ENCODE measurements at regions not wholly inside any gene's neighbourhood (a gene's known extent, or its start where the extent isn't known, plus 50 kb on each side); places are given as distances from the start of the nearest gene placed in this dataset.

DNA sequence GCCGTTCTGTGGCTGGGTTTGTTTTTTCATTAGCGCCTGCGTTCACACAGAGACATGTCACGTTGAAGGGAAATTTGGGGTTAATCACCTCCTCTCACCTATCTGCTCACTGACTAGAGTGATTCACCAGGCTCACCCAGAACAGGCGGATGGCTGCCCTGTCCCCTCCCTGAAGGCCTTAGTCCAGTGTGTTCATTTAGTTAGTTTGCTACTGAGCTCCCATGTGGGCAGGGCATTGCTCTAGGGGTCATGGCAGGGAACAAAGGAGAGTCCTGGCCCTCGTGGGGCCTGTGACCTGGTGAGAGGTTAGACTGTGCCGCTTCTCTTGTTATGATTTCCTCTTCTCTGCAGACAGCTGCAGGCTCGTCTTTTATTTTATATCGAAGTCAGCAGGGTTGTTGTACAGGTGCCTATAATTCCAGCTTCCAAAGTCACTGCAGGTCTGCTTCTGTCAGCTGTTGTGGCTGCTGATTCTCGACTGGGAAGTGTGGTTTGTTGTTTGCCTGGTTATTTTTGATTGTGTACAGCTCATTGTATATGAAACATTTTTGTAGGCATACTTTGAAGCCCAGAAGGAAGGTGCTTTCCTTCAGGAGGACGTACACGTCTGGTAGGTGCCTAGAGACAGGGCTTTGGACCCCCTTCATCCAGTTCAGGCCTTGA is 73.4 kb upstream of the GSE1 start:
- no peak overlapping the region for H3K4me3 ChIP-seq (ENCODE audit: low read depth, low read length)
- DNase-seq (ENCODE audit: low read depth), result no peak

DNA sequence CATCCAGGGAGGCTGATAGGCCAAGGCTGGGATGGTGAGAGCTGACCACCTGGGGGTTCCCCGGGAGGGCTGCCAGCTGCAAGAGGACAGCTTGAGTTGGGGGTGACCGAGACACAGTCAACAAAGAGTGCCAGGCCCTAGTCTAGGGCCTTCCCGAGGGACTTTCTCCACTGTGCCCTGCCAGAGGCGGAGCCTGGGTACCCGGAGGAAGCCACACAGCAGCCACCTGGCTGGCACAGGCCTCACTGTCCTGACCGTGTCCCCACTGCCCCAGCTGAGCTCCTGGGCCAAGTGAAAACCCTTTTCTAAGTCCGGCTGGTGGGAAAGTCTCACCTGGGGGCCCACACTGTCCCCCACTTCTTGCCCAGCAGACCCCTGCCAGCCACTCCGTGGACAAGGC is 71.9 kb upstream of the GSE1 start:
- no peak for DNase-seq (ENCODE audit: low read depth)
- no peak overlapping the region for H3K4me3 ChIP-seq (ENCODE audit: low read depth, low read length)

DNA sequence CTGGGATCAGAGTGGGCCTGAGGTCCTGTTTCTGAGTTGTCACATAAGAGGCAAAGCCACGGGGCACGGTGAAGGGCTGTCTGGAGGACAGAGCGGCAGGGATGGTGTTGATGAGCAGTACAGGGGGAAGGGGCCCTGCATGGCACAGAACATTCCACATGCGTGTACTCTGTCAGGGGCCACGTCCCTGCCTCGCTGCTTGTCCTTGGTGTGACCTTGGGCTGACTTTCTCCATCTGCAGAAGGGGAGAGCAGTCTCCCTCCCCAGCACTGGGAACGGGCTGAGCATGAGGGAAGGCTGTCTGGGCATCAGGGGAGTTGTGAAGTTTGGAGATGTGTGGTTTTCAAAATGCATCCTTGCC is 71.5 kb upstream of the GSE1 start:
- no peak overlapping the region for H3K4me3 ChIP-seq (ENCODE audit: low read depth, low read length)
- DNase-seq (ENCODE audit: low read depth), result no peak

DNA sequence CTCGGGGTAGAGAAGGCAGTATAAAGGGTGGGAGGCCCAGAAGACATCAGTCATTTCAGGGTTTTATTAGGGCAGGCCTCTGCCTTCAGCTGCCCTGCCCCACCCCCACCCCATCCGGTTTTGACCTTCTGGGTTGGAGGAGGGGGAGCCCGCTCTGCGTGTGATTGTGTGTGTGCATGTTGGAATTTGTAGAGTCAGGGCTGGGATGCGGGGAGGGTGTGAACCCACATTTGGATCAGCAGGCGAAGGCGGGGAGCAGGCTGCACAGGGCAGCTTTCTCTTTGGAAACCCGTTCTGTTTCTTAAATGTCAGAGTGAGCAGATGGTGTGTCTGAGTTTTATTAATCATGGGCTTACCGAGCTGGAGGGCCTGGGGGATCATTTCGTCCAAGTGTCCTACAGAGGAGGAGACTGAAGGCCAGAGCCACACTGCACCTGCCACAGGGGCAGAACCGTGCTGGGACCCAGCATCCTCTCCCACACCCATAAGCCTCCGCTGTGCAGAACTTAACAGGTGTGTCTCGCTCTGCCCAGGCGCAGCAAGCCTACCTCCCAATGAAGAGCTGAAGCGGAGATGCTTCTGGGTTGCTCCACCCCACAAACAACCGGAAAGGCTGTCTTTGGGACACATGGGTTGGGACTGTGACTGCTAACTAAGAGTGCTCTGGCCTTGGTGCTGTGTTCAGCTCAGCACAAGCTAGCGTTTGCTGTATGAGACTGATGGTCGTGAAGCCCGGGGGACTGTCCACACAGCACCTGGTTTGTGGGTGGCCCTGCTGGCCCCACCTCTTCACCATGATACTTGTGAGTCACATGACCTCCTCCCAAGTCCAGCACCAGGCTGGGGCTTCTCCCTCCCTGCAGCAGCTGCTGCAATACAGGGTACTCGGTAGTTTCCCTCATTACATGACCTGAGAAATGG is 70.9 kb upstream of the GSE1 start:
- no peak overlapping the region for H3K4me3 ChIP-seq (ENCODE audit: low read depth, low read length)
- no peak for DNase-seq (ENCODE audit: low read depth)

DNA sequence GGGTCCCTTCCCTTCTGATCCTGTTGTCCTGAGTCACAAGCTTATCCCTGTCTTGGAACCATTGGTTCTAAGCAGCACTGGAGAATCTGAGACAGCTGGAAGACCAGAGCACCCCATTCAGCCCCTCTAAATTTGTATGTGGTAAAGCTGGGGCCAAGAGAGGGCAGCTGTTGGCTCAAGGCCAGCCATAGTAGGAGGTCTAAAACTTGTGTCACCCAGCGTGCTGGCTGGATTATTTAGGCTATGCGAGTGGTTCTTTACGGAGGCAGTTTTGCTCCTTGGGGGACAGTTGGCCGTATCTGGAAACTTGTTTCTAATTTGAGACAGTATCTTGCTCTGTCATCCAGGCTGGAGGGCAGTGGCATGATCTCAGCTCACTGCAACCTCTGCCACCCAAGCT is 69.6 kb upstream of the GSE1 start:
- no peak for DNase-seq (ENCODE audit: low read depth)
- H3K4me3 ChIP-seq (ENCODE audit: low read depth, low read length), result no peak overlapping the region

- DNase-seq (ENCODE audit: low read depth), result no peak
- no peak overlapping the region for H3K4me3 ChIP-seq (ENCODE audit: low read depth, low read length)
These were observed 69.1 kb upstream of the GSE1 start for GRCh38 chr16:85544016-85544415.

DNA sequence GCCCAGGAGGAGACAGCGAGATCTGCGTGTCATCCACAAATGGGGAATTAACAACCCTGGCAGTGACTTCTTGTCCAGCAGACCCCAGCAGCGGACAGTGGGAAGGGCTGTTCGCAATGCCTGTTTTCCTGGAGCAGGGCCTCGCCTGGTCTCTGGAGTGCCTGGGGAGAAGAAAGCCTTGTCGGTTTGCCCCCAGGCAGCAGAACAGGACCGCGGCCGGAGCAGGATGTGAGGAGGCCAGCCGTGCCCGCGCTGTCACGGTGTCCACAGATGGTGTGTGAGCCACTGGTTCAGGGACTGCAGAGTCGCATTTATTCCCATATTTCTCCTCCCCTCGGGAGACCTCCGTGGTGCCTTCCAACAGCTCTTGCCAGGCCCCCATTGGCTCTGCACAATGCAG is 68.5 kb upstream of the GSE1 start:
- H3K4me3 ChIP-seq (ENCODE audit: low read depth, low read length), result no peak overlapping the region
- DNase-seq (ENCODE audit: low read depth), result no peak

GRCh38 chr16:85545227-85545818 is 67.8 kb upstream of the GSE1 start:
- no peak for DNase-seq (ENCODE audit: low read depth)
- no peak overlapping the region for H3K4me3 ChIP-seq (ENCODE audit: low read depth, low read length)

- no peak for DNase-seq (ENCODE audit: low read depth)
- no peak overlapping the region for H3K4me3 ChIP-seq (ENCODE audit: low read depth, low read length)
These were observed 66.3 kb upstream of the GSE1 start for GRCh38 chr16:85546585-85547447.

- H3K4me3 ChIP-seq (ENCODE audit: low read depth, low read length), result no peak overlapping the region
- DNase-seq (ENCODE audit: low read depth), result no peak
These were observed 64.7 kb upstream of the GSE1 start for GRCh38 chr16:85548375-85548774.

DNA sequence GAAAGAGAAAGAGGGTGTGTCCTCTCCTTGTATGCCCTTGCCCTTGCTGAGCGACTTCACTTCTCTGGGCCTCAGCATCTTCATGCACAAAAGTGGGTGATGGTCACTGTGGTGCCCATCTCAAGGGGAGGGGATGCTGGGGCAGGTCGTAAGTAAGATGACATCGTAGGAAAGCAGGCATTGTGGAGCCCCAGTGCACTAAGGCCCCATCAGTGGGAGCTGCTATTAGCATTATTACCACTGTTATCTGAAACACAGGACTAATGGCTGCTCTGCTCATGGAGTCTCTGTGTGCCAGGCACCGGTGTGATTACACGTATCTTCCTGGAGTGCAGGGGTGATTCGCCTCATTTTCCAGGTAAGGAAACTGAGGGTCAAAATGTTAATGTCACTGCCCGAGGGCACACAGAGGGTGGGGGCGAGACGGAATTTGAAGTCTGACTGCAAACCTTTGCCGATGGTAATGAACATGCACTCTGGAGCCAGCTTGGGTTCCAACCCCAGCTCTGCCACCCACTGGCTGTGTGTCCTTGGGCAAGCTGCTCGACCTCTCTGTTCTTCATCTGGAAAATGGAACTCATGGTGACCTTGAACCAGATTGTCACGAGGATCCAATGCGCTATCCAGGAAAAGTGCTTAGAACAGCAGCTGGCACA is 63.2 kb upstream of the GSE1 start:
- H3K4me3 ChIP-seq (ENCODE audit: low read depth, low read length), result no peak overlapping the region
- DNase-seq (ENCODE audit: low read depth), result no peak

- H3K4me3 ChIP-seq (ENCODE audit: low read depth, low read length), result no peak overlapping the region
- no peak for DNase-seq (ENCODE audit: low read depth)
These were observed 62.7 kb upstream of the GSE1 start for GRCh38 chr16:85550422-85550864.

GRCh38 chr16:85550953-85551924 is 61.9 kb upstream of the GSE1 start:
- no peak overlapping the region for H3K4me3 ChIP-seq (ENCODE audit: low read depth, low read length)
- DNase-seq (ENCODE audit: low read depth), result no peak

- no peak for DNase-seq (ENCODE audit: low read depth)
These were observed 60.1 kb upstream of the GSE1 start for GRCh38 chr16:85552980-85553435.

DNA sequence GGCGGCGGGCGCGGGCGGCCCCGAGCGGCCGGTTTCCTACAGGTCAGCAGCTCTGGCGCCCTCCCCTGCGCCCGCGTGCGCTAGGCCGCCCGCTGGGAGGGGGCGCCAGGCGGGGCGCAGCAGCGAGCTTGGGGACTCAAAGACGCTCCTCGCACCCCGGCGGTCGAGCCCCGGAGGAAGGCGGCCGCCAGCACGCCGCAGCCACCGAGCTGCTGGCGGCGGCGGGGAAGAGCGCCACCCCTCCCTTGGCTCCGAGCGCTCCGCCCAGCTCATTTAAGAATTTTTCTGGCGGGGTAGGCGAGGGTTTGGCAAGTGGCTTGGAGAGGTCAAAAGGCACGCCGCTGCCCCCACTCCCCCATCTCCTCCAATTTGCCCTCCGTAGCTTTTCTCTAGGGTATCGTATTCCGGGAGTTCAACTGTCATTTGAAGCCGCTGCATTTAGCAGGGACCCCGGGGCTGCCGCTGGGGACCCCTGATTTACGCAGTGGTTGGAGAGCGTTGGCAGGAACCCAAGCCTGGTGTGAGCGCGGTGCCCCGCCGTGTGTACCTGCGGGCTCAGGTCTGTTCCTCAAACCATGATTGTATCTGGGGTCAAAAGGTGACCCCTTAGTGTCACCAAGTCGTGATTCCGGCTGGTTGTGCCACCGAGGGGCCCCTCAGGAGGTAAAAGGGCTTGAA is 59.5 kb upstream of the GSE1 start:
- H3K4me3 ChIP-seq (ENCODE audit: low read depth, low read length), result peak overlapping the region; percentile 77
- DNase-seq (ENCODE audit: low read depth), result no peak

More at GRCh38 chr16:85552980-85553435, 60.1 kb upstream of the GSE1 start:
- peak overlapping the region; percentile 77 for H3K4me3 ChIP-seq (ENCODE audit: low read depth, low read length)

GRCh38 chr16:85554114-85554888 is 58.8 kb upstream of the GSE1 start:
- DNase-seq (ENCODE audit: low read depth), result no peak
- peak overlapping the region; percentile 77 for H3K4me3 ChIP-seq (ENCODE audit: low read depth, low read length)

All from skeletal muscle cell (primary cell).